ENCODE measurements at regions not wholly inside any gene's neighbourhood (a gene's known extent, or its start where the extent isn't known, plus 50 kb on each side); places are given as distances from the start of the nearest gene placed in this dataset.
"Not testable (repeated sequence)": the region's sequence is repeated elsewhere in the genome, so short reads cannot be mapped to it uniquely, and the experiment has no call there.

DNA sequence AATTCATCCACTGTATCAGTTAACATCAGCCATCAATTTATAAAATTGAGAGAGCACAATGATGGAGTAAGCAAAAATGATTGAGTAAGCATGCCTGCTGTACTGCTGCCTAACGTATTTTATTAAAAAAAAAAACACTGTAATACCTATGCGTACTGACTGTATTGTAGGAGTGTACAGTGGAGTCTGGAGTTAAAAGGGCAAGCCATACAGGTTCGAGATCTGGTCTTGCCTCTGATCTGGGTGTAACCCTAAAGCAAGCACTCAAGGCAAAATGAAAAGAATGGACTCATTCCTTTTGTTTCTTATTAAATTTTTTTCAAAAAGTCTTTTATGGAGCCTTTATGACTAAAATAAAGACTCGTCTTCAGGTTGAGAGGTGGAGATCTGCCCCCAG is 894.2 kb upstream of the INTU start:
- no peak for DNase-seq (ENCODE audit: low spot score)

DNA sequence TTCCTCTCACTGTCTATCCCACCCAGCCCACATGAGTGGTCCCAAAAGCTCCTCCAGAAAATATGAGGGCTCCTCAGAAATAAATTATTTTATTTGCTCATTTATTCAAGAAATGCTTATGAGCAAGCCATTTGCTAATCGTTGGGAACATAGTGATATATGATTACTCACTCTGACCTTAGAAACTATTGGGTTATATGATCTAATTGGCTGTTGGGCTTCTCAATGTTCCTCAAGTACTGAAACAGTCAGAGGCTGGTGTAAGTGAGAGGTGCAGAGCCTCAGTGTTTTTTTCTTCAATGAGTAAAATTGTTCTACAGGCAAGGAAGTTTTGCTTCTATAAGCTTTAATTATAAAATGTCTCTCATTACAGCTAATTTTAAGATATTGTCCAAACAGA is 893.8 kb upstream of the INTU start:
- no peak for DNase-seq (ENCODE audit: low spot score)

DNA sequence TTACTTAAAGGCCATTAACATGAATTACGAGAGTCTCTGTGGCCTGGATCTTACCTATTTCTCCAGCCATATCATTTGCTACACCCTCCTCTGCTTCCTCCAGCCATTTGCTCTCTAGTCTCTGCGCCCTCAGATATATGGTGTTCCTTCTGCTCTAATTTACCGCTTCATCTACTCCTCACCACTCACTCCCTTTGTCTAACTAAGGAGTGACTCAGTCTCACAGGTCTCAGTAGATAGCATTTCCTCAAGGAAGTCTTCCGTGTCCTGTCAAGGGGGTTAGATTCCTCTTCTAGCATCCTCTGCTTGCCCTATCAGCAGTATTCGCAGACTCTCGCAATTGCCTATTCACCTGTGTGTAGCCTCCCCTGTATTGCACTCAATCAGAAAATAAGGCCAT is 892.1 kb upstream of the INTU start:
- DNase-seq (ENCODE audit: low spot score): no peak

DNA sequence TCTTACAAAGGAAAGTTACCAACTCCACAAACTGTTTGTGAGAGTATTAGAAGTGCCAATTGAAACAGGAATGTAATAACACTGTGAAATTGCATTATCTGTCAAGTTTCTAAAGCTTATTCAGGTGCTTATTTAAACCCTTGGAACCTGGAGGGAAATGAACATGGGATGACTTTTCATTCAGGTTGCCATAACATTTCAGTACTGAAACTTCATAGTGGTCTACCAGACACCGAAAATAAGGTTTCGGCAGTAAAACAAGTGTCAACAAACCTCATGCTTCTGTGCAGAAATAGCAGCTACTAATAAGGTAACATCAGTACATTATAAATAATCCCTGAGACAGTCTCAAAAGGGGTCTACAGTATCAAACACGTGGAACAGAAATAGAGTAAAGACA is 890.7 kb upstream of the INTU start:
- DNase-seq (ENCODE audit: low spot score): no peak

DNA sequence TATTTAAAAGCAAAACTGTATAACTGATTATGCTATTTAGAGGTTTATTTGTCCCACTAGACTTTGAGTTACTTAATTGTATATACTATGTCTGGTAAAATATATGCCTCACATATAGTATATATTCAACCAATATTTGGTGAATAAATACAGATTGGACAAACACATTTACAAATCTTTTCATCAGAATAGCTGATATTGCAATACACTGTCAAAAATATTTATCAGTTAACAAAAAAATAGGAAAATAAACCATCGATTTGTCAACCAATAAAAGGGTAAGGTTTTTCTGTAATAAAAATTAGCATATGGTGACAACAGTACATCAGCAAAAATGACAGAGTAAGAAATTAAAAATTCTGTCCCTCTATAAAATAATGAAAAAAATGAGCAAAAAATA is 889.9 kb upstream of the INTU start:
- DNase-seq (ENCODE audit: low spot score): no peak

DNA sequence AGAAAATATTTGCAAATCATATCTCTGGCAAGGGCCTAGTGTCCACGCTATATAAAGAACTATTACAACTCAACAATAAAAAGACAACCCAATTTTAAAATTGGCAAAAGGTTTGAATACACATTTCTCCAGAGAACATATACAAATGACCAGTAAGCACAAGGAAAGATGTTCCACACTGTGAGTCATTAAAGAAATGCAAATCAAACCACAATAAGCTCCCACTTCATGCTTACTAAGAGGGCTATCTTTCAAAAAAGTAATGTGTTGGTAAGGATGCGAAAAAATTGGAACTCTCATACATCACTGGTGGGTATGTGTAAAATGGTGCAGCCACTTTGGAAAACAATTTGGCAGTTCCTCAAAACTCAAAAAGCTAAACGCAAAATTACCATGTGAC is 884.0 kb upstream of the INTU start:
- no peak for DNase-seq (ENCODE audit: low spot score)

DNA sequence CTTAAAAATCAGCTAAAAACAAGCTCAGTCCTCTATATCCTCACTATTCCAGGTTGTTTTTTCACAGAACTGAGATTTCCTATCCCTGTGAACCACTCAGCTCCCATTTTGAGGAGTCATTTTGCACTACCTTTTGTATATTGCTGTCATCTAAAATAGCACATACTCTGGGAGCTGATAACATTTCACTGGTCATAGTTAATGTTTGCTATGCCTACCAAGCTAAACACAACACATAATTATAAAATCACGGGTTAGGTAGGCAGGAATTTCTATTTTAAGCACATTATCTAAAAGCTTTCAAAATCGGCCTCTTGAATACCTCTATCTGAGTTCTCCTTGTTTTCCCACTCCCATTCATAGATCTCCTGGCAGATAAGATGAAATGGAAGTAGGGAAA is 882.0 kb upstream of the INTU start:
- DNase-seq (ENCODE audit: low spot score): no peak

DNA sequence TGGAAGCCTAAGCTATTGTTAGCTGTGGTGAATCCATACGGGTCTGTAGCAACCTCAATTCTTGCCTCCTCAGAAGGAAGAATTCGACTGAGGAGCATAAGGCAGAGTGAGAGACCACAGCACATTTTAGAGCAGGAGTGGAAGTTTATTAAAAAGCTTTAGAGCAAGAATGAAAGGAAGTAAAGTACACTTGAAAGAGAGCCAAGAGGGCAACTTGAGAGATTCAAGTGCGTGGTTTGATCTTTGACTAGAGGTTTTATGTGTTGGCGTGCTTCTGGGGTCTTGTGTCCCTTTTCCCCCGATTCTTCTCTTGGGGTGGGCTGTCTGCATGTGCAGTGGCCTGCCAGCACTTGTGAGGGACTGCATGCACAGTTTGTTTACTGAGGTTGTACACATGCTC is 880.6 kb upstream of the INTU start:
- DNase-seq (ENCODE audit: low spot score): no peak

DNA sequence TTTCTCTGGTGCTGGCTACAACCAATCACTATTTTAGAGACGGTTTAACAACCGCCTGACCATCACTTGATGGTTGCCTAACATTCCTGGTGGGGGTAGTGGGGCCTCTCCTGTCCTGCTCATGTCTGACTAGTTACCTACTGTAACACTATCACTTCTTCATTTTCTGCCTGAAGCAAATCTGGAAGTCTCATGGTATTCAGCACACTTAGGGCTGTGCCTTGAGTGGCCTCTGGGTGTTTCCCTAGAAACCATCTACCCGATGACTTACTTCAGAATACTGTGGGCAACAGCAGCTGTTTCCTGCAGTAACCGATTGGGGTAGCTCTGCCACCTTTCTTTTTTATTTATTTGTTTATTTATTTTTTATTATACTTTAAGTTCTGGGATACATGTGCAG is 880.1 kb upstream of the INTU start:
- DNase-seq (ENCODE audit: low spot score): no peak

DNA sequence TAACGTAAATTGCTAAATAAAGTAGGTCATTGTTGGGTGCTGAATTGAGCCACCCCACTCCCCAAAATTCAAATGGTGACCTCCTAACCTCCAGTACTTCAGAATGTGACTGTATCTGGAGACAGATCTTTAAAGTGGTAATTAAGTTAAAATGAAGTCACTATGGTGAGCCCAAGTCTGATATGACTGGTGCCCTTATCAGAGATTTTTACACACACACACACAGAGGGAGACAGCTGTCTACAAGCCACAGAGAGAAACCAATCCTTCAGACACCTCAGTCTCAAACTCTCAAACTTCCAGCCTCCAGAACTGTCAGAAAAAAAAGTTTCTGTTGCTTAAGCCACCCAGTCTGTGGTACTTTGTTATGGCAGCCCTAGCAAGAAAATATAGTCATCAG is 879.2 kb upstream of the INTU start:
- no peak for DNase-seq (ENCODE audit: low spot score)

DNA sequence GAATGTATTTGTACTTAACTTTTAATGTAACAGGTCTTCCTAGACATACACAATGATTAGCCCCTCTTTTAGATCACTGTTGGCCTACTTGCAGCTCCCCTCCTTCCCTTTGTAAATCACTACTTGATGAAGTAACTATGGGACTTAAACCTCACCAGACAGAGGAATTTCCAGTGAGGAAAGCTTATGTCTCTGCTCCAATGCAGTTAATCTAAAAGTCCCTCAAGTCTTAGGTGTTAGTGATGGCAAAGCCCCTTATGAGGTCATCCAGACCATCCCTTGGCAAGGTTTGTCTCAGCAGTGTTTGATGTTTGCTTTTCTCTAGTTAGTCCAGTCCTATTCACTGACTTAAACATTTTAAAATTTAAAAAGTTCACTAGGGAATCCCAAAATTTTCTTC is 877.3 kb upstream of the INTU start:
- no peak for DNase-seq (ENCODE audit: low spot score)

DNA sequence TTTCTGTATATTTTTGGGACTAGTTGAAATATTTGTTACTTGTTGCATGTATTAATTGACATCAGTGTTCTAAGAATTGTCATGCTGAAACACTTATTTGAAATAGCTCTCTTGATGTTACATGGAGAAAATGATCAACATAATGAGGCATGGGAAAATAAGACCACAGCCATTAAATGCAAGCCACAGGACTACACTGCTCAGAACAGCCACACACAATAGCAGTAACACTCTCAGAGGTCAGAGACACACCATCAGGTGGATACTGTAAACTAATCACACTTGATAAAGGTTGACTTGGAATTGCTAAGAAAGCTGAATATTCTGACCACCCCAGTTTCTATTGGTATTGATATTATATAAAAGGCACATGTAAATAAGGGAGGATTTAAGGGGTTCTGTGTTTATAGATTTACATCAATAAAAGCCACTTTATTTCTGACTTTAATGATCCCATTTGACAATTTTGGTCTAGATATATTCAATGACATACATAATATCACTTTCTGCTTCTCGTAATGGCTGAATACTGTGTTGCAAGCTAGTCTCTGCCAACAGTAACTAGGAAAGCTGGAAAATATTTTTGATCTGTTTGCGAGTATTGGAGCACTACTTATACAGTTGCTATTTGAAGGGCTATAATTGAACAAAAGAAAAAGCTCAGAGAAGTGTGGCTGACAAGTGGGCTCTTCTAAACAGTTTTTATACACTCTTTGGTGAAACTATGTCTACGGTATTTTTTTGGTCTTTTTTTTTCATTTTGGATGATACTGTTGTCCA is 876.5 kb upstream of the INTU start:
- no peak for DNase-seq (ENCODE audit: low spot score)

DNA sequence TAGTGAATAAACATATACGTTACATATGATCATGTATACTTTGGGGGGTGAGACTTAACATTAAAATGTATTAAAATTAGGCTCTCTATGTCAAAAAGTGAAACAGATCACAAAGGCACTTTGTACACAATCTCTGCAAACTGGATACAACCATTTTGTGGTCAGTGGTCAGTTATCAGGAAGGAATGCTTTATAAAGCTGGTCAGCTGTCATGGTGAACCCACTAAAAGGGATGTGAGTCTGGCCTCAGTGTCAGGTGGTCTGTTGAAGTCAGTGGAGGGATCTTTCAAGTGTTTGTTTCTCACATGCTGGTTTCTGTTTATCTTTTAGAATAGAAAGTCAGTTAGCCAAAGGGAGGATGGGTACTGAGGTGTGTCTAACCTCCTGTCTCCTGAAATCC is 875.5 kb upstream of the INTU start:
- DNase-seq (ENCODE audit: low spot score): no peak

DNA sequence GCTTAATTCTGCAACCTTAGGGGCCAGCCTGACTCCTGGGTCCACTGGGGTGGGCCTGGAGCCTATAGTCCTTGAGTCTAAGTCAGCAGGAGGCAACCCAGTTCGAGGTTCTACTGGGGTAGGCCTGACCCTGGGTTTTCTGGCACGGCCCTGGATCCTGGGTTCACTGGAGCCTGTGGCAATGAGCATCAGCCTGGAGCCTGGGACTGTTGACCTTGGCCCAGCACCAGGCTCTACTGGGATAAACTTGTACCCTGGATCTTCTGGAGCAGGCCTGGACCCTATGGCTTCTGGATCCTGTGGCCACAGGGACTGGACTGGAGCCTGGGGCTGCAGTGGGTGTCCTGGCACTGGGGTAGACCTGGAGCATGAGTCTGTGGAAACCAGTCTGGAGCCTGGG is 874.3 kb upstream of the INTU start:
- DNase-seq (ENCODE audit: low spot score): no peak

DNA sequence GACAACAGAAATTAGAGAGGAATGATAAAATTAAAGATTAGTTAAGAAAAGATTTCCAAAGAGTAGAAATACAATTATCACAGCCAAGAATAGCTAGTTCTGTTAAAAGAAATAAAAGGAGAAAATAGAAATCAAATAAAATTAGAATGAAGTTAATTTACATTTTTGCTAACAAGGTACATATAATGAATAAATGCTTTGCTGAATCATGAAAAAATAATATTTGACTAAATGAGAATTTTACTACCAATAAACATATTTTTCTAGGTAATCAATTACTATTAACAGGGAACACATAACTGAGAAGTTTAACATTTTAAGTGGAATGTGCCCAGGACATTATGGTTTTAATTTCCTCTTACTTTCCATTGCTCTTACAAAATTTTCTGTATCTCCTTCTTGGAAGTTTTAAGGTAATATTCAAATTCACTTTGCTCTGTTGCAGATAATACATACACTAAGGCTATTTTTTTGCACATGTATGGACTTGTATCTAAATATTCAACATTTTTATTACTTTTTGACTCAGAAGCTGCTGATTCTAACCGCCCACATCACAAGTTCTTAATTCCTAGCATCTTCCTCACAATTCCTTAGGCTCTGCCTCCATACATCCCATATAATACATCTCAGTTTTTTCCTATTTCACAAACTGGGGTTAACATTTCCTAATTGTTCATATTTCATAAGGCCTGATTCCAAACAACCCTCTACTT is 870.7 kb upstream of the INTU start:
- no peak for DNase-seq (ENCODE audit: low spot score)

DNA sequence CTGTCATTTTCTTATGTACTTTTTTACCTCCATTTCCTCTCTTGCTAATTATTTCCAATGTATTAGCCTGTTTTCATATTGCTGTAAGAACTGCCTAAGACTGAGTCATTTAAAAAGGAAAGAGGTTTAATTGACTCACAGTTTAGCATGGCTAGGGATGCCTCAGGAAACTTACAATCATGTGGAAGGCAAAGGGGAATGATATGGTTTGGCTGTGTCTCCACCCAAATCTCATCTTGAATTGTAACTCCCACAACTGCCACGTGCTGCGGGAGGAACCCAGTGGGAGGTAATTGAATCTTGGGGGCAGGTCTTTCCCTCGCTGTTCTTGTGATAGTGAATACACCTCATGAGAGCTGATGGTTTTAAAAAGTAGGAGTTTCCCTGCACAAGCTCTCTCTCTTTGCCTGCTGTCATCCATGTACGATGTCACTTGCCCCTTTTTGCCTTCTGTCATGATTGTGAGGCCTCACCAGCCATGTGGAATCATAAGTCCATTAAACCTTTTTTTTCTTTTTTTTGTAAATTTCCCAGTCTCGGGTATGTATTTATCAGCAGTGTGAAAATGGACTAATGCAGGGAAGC is 870.0 kb upstream of the INTU start:
- DNase-seq (ENCODE audit: low spot score): no peak

DNA sequence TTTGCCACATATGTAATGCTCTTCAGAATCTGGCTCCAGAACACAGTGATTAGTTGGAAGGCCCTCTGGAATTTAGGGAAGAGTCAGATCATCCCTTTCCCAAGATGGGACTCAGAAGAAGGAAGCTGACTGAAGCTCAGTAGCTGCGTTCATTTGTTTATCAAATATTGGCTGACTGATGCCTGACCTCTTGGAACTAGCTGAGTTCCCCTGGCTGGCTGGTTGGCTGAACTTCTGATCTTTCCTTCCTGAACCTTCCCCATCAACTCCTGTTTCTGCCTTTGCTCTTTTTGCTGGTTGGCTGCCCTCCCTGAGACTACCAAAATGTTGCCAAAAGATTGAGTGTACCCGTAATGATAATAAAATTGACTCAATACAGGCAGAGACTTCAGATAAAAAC is 866.5 kb upstream of the INTU start:
- no peak for DNase-seq (ENCODE audit: low spot score)

DNA sequence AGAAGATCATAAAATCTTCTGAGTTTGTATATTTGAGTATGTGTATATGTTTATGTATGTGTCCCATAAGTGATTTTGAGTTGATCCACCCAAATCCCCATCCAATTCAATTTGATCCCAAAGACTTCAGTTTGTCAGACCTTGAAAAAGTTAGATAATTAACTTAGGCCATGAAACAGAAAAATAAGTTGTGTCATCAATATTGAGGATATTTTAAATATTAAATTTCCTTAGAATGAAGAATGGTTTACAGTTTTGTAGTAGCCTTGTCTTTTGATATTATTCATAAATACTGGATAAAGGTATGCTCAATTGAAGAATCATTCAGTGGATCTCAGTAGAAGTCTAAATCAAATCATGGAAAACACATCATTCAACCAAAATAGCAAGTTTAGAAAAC is 864.4 kb upstream of the INTU start:
- no peak for DNase-seq (ENCODE audit: low spot score)

DNA sequence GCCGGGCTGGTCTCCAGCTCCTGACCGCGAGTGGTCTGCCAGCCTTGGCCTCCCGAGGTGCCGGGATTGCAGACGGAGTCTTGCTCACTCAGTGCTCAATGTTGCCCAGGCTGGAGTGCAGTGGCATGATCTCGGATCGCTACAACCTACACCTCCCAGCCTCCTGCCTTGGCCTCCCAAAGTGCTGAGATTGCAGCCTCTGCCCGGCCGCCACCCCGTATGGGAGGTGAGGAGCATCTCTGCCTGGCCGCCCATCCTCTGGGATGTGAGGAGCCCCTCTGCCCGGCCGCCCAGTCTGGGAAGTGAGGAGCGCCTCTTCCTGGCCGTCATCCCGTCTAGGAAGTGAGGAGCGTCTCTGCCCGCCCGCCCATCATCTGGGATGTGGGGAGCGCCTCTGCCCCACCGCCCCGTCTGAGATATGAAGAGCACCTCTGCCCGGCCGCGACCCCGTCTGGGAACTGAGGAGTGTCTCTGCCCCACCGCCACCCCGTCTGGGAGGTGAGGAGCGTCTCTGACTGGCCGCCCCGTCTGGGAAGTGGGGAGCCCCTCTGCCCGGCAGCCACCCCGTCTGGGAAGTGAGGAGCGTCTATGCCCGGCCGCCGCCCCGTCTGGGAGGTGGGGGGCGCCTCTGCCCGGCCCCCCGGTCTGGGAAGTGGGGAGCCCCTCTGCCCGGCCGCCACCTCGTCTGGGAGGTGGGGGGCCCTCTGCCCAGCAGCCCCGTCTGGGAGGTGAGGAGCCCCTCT is 861.8 kb upstream of the INTU start:
- DNase-seq (ENCODE audit: low spot score): not testable (repeated sequence)

DNA sequence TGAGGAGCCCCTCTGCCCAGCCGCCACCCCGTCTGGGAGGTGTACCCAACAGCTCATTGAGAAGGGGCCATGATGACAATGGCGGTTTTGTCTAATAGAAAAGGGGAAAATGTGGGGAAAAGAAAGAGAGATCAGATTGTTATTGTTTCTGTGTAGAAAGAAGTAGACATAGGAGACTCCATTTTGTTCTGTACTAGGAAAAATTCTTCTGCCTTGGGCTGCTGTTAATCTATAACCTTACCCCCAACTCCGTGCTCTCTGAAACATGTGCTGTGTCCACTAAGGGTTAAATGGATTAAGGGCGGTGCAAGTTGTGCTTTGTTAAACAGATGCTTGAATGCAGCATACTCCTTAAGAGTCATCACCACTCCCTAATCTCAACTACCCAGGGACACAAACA is 861.1 kb upstream of the INTU start:
- DNase-seq (ENCODE audit: low spot score): not testable (repeated sequence)

DNA sequence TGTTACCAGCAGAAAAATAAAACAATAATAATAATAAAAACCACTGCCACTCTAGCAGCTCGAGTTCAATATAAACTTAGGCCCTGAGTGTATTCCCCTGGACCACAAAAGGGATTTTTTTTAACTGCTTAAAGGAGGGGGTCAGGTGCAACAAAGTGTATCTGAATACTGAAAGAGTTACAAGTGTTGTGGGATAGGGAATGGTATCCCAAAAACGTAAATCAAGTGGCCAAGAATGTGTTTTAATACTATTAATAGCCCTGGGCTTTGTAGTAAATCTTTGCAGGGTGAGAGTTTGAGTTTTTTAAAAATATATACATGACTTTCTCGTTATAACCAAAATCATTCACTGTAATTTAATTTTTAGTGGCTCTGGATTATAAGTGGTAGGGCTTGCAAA is 860.1 kb upstream of the INTU start:
- no peak for DNase-seq (ENCODE audit: low spot score)

DNA sequence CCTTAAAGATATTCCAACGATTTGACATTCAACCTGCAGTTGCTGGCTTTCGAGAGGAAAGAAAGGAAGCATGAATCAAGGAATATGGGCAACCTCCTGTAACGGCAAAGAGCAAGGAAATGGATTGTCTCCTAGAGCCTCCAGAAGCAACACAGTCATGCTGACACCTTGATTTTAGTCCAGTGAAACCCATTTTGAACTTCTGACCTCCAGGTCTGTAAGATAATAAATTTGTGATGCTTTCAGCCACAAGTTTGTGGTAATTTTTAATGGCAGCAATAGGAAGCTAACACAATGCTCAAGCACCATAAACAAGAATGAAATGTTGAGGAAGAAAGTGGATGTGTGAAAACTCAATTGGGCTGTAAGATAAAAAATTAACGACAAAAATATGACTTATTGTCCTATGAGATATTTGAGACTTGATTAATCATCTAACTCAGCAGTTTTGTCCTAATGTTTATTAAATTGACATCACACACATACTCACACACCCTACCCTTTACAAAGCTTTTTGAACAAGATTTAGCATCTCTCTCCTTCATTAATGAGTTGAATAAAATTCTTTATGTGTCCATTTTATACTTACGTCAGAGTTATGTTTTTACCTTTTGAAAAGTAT is 857.2 kb upstream of the INTU start:
- no peak for DNase-seq (ENCODE audit: low spot score)

All from AG08395 (cell line).